Mucosa of rectum (tissue), 2 donors: ENCODE measurements at regions not wholly inside any gene's neighbourhood (a gene's known extent, or its start where the extent isn't known, plus 50 kb on each side); places are given as distances from the start of the nearest gene placed in this dataset.

Experiments
- H3K27ac ChIP-seq, 2 donors: one replicate each; pipeline ENCODE4 v1.7.0; 2013; ENCODE audit warnings: inconsistent platforms in 2 of 2, low read depth in 2 of 2, low read length in 2 of 2
- H3K27me3 ChIP-seq, 2 donors: one replicate each; pipeline ENCODE4 v1.7.0; 2013; ENCODE audit warnings: low read length in 2 of 2; ENCODE audit not compliant: control insufficient read depth in 2 of 2, insufficient read depth in 2 of 2
- H3K36me3 ChIP-seq, 2 donors: one replicate each; pipeline ENCODE4 v1.7.0; 2013; ENCODE audit warnings: low read length in 2 of 2; ENCODE audit not compliant: control insufficient read depth in 2 of 2, insufficient read depth in 2 of 2
- H3K4me1 ChIP-seq, 2 donors: one replicate each; pipeline ENCODE4 v1.7.0; 2013; ENCODE audit warnings: low read length in 2 of 2, mild to moderate bottlenecking in 1 of 2; ENCODE audit not compliant: control insufficient read depth in 2 of 2, insufficient read depth in 2 of 2
- H3K4me3 ChIP-seq, 2 donors: one replicate each; pipeline ENCODE4 v1.7.0; 2013; ENCODE audit warnings: low read length in 2 of 2
- H3K9ac ChIP-seq, 2 donors: one replicate each; pipeline ENCODE4 v1.7.0; 2013; ENCODE audit warnings: low read length in 2 of 2, low read depth in 1 of 2, mild to moderate bottlenecking in 1 of 2
- H3K9me3 ChIP-seq, 2 donors: one replicate each; pipeline ENCODE4 v1.7.0; 2013; ENCODE audit warnings: low read length in 2 of 2; ENCODE audit not compliant: control insufficient read depth in 2 of 2
- donor health status: healthy.
- donor health status: Normal muscosa, but diverticular disease.

DNA sequence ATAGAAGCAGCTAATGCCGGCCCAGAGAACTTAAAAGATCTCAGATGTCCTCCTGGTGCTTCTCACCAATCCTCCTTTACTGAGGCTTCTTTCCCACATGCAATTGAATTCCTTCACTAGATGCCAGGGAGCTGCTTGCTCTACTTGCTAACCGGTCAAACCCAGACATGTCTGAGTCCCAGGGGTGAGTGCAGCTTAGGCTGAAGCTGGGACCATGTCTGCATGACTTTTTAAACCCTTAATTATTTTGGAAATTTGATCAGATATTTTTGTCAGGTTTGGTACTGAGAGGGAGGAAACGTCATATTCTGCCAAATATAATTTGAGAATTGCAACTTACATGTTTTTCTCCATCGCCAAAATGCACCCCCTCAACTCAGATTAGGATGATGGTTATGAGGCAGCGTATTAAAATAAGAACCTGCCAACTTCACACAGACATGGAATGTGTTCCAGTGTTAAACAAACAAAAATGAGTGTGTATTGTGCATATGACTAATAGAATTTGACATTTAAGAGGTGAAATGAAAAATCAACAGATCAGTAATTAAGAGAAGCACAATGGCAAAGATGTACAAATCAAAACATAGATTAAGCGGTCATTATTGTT lies 529.5 kb downstream of the ETS1 start:
- Histone ChIP-seq H3K4me1 (no peaks in the 10 kb centered on the region), H3K9ac (no peak overlapping the region), H3K4me3 (no peak overlapping the region), H3K36me3 (no peaks in the 10 kb centered on the region), H3K9me3 (no peaks in the 10 kb centered on the region), H3K27me3 (peaks cover 0 to 1% of the 10 kb centered on the region in 2 donors), H3K27ac (no peak overlapping the region)

GRCh38 chr11:128055576-128056217 lies 531.7 kb downstream of the ETS1 start:
- Histone ChIP-seq H3K9ac (no peak overlapping the region), H3K4me3 (no peak overlapping the region), H3K27ac (no peak overlapping the region), H3K4me1 (no peaks in the 10 kb centered on the region), H3K9me3 (no peaks in the 10 kb centered on the region), H3K36me3 (no peaks in the 10 kb centered on the region), H3K27me3 (peaks cover 0 to 1% of the 10 kb centered on the region in 2 donors)

DNA sequence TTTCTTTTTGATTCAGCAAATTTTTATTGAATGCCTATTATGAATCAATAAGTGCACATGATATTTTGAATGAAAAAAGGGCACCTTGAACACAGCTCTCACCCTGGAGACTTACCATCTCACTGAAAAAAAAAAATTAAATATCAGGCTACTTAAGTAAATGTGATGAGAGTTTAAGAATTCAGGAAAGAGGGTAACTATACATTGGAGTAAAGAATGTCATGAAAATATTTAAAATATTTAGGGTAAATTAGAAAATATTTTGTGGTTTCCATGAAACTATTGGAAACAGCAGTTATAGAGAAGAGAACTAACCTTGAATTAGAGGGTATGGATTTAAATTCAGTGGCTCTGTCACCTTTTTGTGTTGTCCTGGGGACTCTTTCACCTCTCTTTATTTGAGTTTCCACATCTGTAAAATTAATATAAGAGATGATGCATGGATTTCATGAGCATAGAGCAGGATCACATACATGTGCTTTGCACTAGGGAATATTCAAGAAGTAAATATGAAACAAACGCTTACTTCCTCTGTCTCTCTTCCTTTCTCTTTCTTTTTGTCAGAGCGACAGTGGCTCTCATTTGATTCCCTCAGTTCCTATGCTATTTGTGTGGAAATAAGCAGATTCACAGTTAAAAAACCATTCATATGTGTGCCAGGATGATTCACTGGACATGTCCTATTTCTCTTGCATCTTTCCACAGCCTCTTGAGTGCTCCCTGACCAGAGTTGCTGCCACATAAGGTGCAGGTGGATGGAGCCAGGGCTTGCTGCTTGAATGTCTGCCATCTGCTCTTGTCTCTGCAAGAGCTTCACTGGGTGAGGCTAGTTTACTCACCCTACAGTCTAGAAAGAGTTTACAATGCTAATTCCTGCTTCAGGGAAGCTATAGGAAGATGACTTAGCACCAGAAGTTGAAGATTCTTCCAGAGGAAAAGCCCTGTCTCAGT lies 533.1 kb downstream of the ETS1 start:
- Histone ChIP-seq H3K4me3 (peak overlapping the region in 1 of 2 donors; percentile 35), H3K27ac (no peak overlapping the region), H3K9me3 (no peaks in the 10 kb centered on the region)

DNA sequence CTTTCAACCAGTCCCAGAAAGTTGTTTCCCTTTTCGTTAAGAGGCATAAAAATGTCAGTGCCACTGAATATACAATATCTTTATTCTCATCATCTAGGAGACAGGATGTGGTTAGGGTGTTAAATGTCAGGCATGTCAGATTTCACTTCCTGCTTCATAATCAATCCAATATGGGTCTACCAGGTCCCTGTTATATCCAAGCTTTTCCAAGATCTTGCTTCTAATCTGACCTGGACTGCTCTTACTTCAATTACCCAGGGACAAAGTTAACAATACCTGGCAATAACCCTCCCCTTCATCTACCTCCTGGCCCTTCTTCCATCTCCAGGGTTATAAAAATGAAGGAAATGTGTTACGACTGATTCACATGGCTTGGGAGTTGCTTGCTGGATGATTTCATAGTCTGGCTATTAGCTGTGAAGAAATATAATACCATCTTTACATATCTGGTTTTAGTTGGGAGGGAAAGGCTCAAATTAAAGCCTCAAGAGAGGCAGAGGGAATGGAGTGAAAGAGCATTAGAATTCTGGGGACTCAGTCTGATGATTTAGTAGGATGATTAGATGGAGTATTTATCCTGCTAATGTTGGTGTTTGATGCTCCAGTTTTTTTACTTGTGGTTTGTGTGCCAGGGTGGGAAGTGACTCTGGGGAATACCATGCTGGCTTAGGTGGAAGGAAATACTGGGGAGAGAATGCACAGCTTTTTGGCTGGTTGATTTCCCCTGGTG lies 534.3 kb downstream of the ETS1 start:
- H3K9ac ChIP-seq: no peak overlapping the region
- no peaks in the 10 kb centered on the region for H3K36me3 ChIP-seq
- no peaks in the 10 kb centered on the region for H3K4me1 ChIP-seq
- no peak overlapping the region for H3K27ac ChIP-seq
- no peaks in the 10 kb centered on the region for H3K9me3 ChIP-seq
- H3K4me3 ChIP-seq: no peak overlapping the region
- no peaks in the 10 kb centered on the region for H3K27me3 ChIP-seq

More for the DNA sequence above, 533.1 kb downstream of the ETS1 start:
- Histone ChIP-seq H3K9ac (no peak overlapping the region), H3K27me3 (no peaks in the 10 kb centered on the region), H3K4me1 (no peaks in the 10 kb centered on the region), H3K36me3 (no peaks in the 10 kb centered on the region)

DNA sequence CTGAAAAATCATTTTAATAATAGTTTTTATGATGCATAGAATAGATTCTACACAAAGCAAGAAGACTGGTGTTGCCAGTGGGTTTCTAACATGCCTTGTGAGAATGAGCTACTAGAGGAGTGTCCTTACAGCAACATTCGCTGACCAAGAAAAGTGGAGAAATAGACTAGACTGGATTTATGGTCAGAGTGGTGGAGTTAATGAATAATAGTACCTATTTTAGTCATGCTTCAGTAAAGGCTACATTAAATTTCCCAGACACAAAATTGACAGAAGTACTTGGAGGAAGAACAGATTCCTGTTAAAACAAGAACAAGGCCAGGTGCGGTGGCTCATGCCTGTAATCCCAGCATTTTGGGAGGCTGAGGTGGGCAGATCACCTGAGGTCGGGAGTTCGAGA lies 539.2 kb downstream of the ETS1 start:
- Histone ChIP-seq H3K27me3 (peaks cover 0 to 3% of the 10 kb centered on the region in 2 donors), H3K9ac (no peak overlapping the region), H3K4me1 (no peaks in the 10 kb centered on the region), H3K4me3 (no peak overlapping the region), H3K27ac (no peak overlapping the region), H3K9me3 (no peaks in the 10 kb centered on the region), H3K36me3 (no peaks in the 10 kb centered on the region)

DNA sequence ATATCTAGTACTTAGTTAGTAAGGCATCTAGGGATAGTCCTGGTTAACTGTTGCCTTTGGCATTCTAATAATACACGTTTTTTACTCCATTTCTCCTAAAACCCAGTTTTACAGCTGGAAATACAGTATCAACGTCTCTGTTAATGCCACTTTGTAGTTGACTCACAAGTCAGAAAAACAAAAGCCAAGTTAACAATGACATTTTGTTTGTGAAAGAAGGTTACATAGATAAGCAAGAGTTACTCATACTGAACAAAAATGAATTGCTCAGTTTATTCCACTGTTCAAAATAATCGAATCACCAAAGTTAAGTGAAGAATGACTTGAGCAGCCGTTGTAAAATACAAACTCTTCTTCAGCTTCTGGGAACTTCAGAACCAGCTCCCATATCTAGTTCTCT lies 540.3 kb downstream of the ETS1 start:
- Histone ChIP-seq H3K4me1 (no peaks in the 10 kb centered on the region), H3K27ac (no peak overlapping the region), H3K9me3 (no peaks in the 10 kb centered on the region), H3K36me3 (no peaks in the 10 kb centered on the region), H3K9ac (no peak overlapping the region), H3K4me3 (no peak overlapping the region), H3K27me3 (peaks cover 0 to 3% of the 10 kb centered on the region in 2 donors)

DNA sequence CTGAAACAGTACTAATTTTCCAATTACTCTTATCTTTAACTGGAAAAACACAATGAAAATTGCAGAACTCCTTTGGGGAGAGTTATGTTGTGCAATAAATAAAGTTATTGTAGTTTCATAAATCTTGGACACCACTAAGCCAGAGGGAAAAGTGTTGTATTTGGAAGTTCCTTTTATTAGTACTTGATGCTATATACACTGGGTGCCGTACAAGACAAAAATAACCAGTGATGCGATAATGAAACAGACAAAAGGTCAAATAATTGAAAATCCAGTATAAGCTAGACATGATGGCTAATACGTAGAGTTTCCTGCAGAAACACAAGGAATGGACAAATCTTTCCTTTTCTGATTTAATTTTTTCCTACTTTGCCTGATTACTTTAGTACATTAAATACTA lies 541.1 kb downstream of the ETS1 start:
- Histone ChIP-seq H3K4me1 (no peaks in the 10 kb centered on the region), H3K27ac (no peak overlapping the region), H3K9ac (no peak overlapping the region), H3K36me3 (no peaks in the 10 kb centered on the region), H3K27me3 (peaks cover 0 to 3% of the 10 kb centered on the region in 2 donors), H3K4me3 (no peak overlapping the region), H3K9me3 (no peaks in the 10 kb centered on the region)

DNA sequence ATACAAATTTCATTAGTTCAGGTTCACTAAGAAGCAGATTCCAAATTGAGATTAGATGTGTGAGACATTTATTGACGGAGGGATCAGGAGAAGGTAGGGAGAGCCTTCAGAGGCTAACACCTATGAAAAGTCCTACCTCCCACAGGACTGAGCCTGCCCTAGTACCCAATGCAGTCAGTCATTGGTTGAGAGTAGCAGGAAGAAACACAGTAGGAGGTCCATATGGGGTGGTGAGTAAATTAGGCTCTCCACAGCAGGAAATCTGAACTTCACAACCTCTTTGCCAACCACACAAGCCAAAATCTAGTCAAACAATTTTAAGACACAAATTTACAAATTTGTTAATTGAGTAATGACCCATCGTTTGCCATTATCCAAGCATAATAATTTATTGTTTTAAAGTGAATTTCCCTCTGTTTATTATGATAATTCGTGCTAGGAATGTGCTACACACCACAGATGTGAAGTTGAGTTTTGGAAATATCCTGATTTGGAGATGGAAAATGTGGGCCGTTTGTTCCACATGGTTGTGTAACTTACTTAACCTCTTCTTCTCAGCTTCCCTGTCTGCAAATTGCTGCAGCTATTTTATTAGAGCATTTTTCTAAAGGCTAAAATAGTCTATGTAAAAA lies 542.1 kb downstream of the ETS1 start:
- Histone ChIP-seq H3K9ac (no peak overlapping the region), H3K27ac (no peak overlapping the region), H3K9me3 (no peaks in the 10 kb centered on the region), H3K27me3 (peaks cover 0 to 3% of the 10 kb centered on the region in 2 donors), H3K4me1 (no peaks in the 10 kb centered on the region), H3K4me3 (no peak overlapping the region), H3K36me3 (no peaks in the 10 kb centered on the region)

GRCh38 chr11:128042290-128042751 lies 545.0 kb downstream of the ETS1 start:
- Histone ChIP-seq H3K9ac (no peak overlapping the region), H3K36me3 (no peaks in the 10 kb centered on the region), H3K27me3 (peaks cover 0 to 3% of the 10 kb centered on the region in 2 donors), H3K9me3 (no peaks in the 10 kb centered on the region), H3K27ac (no peak overlapping the region), H3K4me3 (no peak overlapping the region), H3K4me1 (no peaks in the 10 kb centered on the region)
